ENCODE measurements at regions not wholly inside any gene's neighbourhood (a gene's known extent, or its start where the extent isn't known, plus 50 kb on each side); places are given as distances from the start of the nearest gene placed in this dataset.

GRCh38 chr9:106441283-106441682 lies 421.7 kb upstream of the ZNF462 start:
- TF ChIP-seq EZH2 (optimal IDR thresholded peaks at IDR 0.05; ENCODE audit: low read depth, low read length), result no peak
- TF ChIP-seq CTCF (IDR thresholded peaks at IDR 0.05; ENCODE audit: low read length), result no peak
- no peak for TF ChIP-seq EZH2phosphoT487 (IDR thresholded peaks at IDR 0.05; ENCODE audit: low read length)
- H3K4me2 ChIP-seq (ENCODE audit: low read depth, low read length), result no peak overlapping the region
- no peaks in the 10 kb centered on the region for H3K4me1 ChIP-seq (ENCODE audit: low read length)
- H3F3A ChIP-seq (ENCODE audit: insufficient read depth, low read length), result no peaks in the 10 kb centered on the region
- H4K20me1 ChIP-seq (ENCODE audit: insufficient read depth, low read length), result no peaks in the 10 kb centered on the region
- H3K4me3 ChIP-seq (ENCODE audit: low read length), result no peak overlapping the region
- H2AFZ ChIP-seq (ENCODE audit: low read length), result no peak overlapping the region
- H3K9me2 ChIP-seq (replicated peaks; ENCODE audit: insufficient read depth, low read length), result no peaks in the 10 kb centered on the region
- H3K9me3 ChIP-seq (replicated peaks; ENCODE audit: insufficient read depth, low read length), result no peaks in the 10 kb centered on the region
- H3K9ac ChIP-seq (ENCODE audit: low read length), result no peak overlapping the region
- H3K27me3 ChIP-seq (replicated peaks; ENCODE audit: insufficient read depth, low read length), result no peaks in the 10 kb centered on the region
- no peak overlapping the region for H3K27ac ChIP-seq (ENCODE audit: low read length)
- H3K36me3 ChIP-seq (replicated peaks; ENCODE audit: insufficient read depth, low read length), result no peaks in the 10 kb centered on the region
- no peak for DNase-seq
- no peaks in the 10 kb centered on the region for H3K79me2 ChIP-seq (ENCODE audit: low read length)

GRCh38 chr9:106443520-106443919 lies 419.4 kb upstream of the ZNF462 start:
- no peak overlapping the region for H3K9ac ChIP-seq (ENCODE audit: low read length)
- no peaks in the 10 kb centered on the region for H3F3A ChIP-seq (ENCODE audit: insufficient read depth, low read length)
- TF ChIP-seq EZH2phosphoT487 (IDR thresholded peaks at IDR 0.05; ENCODE audit: low read length), result no peak
- no peak for TF ChIP-seq CTCF (IDR thresholded peaks at IDR 0.05; ENCODE audit: low read length)
- TF ChIP-seq EZH2 (optimal IDR thresholded peaks at IDR 0.05; ENCODE audit: low read depth, low read length), result no peak
- H3K4me2 ChIP-seq (ENCODE audit: low read depth, low read length), result no peak overlapping the region
- no peak overlapping the region for H3K27ac ChIP-seq (ENCODE audit: low read length)
- no peak overlapping the region for H2AFZ ChIP-seq (ENCODE audit: low read length)
- no peaks in the 10 kb centered on the region for H3K79me2 ChIP-seq (ENCODE audit: low read length)
- H3K27me3 ChIP-seq (replicated peaks; ENCODE audit: insufficient read depth, low read length), result no peaks in the 10 kb centered on the region
- no peaks in the 10 kb centered on the region for H3K4me1 ChIP-seq (ENCODE audit: low read length)
- no peak overlapping the region for H3K4me3 ChIP-seq (ENCODE audit: low read length)
- no peaks in the 10 kb centered on the region for H3K36me3 ChIP-seq (replicated peaks; ENCODE audit: insufficient read depth, low read length)
- no peaks in the 10 kb centered on the region for H4K20me1 ChIP-seq (ENCODE audit: insufficient read depth, low read length)
- no peaks in the 10 kb centered on the region for H3K9me2 ChIP-seq (replicated peaks; ENCODE audit: insufficient read depth, low read length)
- DNase-seq, result no peak
- no peaks in the 10 kb centered on the region for H3K9me3 ChIP-seq (replicated peaks; ENCODE audit: insufficient read depth, low read length)

GRCh38 chr9:106445107-106445506 lies 417.9 kb upstream of the ZNF462 start:
- Histone ChIP-seq H3K9me2 (replicated peaks; ENCODE audit: insufficient read depth, low read length) (no peaks in the 10 kb centered on the region), H3K9me3 (replicated peaks; ENCODE audit: insufficient read depth, low read length) (no peaks in the 10 kb centered on the region), H3K27ac (ENCODE audit: low read length) (no peak overlapping the region), H3K4me2 (ENCODE audit: low read depth, low read length) (no peak overlapping the region), H3K79me2 (ENCODE audit: low read length) (no peaks in the 10 kb centered on the region), H4K20me1 (ENCODE audit: insufficient read depth, low read length) (no peaks in the 10 kb centered on the region), H3F3A (ENCODE audit: insufficient read depth, low read length) (no peaks in the 10 kb centered on the region), H3K4me1 (ENCODE audit: low read length) (no peaks in the 10 kb centered on the region), H2AFZ (ENCODE audit: low read length) (no peak overlapping the region), H3K4me3 (ENCODE audit: low read length) (no peak overlapping the region), H3K9ac (ENCODE audit: low read length) (no peak overlapping the region), H3K36me3 (replicated peaks; ENCODE audit: insufficient read depth, low read length) (no peaks in the 10 kb centered on the region), H3K27me3 (replicated peaks; ENCODE audit: insufficient read depth, low read length) (no peaks in the 10 kb centered on the region)
- TF ChIP-seq CTCF (IDR thresholded peaks at IDR 0.05; ENCODE audit: low read length) (no peak), EZH2 (optimal IDR thresholded peaks at IDR 0.05; ENCODE audit: low read depth, low read length) (no peak), EZH2phosphoT487 (IDR thresholded peaks at IDR 0.05; ENCODE audit: low read length) (no peak)
- no peak for DNase-seq

All from MM.1S (cell line).